ENCODE measurements at regions not wholly inside any gene's neighbourhood (a gene's known extent, or its start where the extent isn't known, plus 50 kb on each side); places are given as distances from the start of the nearest gene placed in this dataset.

GRCh38 chr2:16242906-16243305 is 302.6 kb downstream of the MYCN start:
- TF ChIP-seq, protein P1, sequence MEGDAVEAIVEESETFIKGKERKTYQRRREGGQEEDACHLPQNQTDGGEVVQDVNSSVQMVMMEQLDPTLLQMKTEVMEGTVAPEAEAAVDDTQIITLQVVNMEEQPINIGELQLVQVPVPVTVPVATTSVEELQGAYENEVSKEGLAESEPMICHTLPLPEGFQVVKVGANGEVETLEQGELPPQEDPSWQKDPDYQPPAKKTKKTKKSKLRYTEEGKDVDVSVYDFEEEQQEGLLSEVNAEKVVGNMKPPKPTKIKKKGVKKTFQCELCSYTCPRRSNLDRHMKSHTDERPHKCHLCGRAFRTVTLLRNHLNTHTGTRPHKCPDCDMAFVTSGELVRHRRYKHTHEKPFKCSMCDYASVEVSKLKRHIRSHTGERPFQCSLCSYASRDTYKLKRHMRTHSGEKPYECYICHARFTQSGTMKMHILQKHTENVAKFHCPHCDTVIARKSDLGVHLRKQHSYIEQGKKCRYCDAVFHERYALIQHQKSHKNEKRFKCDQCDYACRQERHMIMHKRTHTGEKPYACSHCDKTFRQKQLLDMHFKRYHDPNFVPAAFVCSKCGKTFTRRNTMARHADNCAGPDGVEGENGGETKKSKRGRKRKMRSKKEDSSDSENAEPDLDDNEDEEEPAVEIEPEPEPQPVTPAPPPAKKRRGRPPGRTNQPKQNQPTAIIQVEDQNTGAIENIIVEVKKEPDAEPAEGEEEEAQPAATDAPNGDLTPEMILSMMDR (conservative IDR thresholded peaks at IDR 0.05; ENCODE audit: low read length) = no peak
- no peak for TF ChIP-seq EZH2phosphoT487 (IDR thresholded peaks at IDR 0.05; ENCODE audit: borderline replicate concordance)
